DND-41 (cell line): ENCODE measurements at regions not wholly inside any gene's neighbourhood (a gene's known extent, or its start where the extent isn't known, plus 50 kb on each side); places are given as distances from the start of the nearest gene placed in this dataset.

ENCODE experiments used
- ATAC-seq: fragments of 200-7000 bp; cut with Tn5 transposase; 3 replicates; pipeline ENCODE4 v1.9.1; 2021; ENCODE audit warnings: low read depth; ENCODE audit not compliant: insufficient read depth
- DNase-seq: peaks from one replicate; pipeline ENCODE4 v3.0.0-alpha.2; 2020
- H2AFZ ChIP-seq: 2 replicates; pipeline ENCODE4 v1.6.0; 2012; ENCODE audit warnings: low read depth, low read length
- H3K27ac ChIP-seq: 2 replicates; pipeline ENCODE4 v1.5.1; 2012; ENCODE audit warnings: low read length, inconsistent platforms
- H3K27me3 ChIP-seq: fragments of 200-600 bp; sonication (generic); 2 replicates; pipeline ENCODE4 v1.6.0; 2012; ENCODE audit warnings: low read length, mild to moderate bottlenecking, inconsistent platforms; ENCODE audit not compliant: insufficient read depth, poor library complexity
- H3K36me3 ChIP-seq: 2 replicates; pipeline ENCODE4 v1.5.1; 2012; ENCODE audit warnings: low read length, inconsistent platforms; ENCODE audit not compliant: insufficient read depth
- H3K4me1 ChIP-seq: 2 replicates; pipeline ENCODE4 v1.5.1; 2012; ENCODE audit warnings: mild to moderate bottlenecking, low read length; ENCODE audit not compliant: insufficient read depth
- H3K4me2 ChIP-seq: 2 replicates; pipeline ENCODE4 v1.6.0; 2012; ENCODE audit warnings: mild to moderate bottlenecking, moderate library complexity, low read length, inconsistent platforms; ENCODE audit not compliant: insufficient read depth
- H3K4me3 ChIP-seq, 2 experiments: fragments of 200-600 bp in 1 of 2; shearing (Covaris generic) in 1 of 2; 2 replicates each; pipeline ENCODE4 v1.5.1; 2012 to 2016; ENCODE audit warnings: inconsistent platforms in 2 of 2, low read length in 2 of 2, mild to moderate bottlenecking in 2 of 2, low read depth in 1 of 2, moderate library complexity in 1 of 2
- H3K79me2 ChIP-seq: 2 replicates; pipeline ENCODE4 v1.6.0; 2012; ENCODE audit warnings: low read length, inconsistent platforms; ENCODE audit not compliant: insufficient read depth
- H3K9ac ChIP-seq: 2 replicates; pipeline ENCODE4 v1.6.0; 2012; ENCODE audit warnings: low read depth, mild to moderate bottlenecking, inconsistent platforms, low read length, moderate library complexity
- H3K9me3 ChIP-seq: 2 replicates; pipeline ENCODE4 v1.5.1; 2012; ENCODE audit warnings: low read length, moderate library complexity, mild to moderate bottlenecking, inconsistent platforms; ENCODE audit not compliant: insufficient read depth, severe bottlenecking
- H4K20me1 ChIP-seq: 2 replicates; pipeline ENCODE4 v1.6.0; 2012; ENCODE audit warnings: low read length; ENCODE audit not compliant: insufficient read depth
- CTCF ChIP-seq: IDR thresholded peaks from 2 replicates; pipeline ENCODE4 v1.5.1; 2012; ENCODE audit warnings: borderline replicate concordance, low read length, moderate library complexity, mild to moderate bottlenecking; ENCODE audit not compliant: poor library complexity, severe bottlenecking; ENCODE audit errors: extremely low read depth
- EZH2 ChIP-seq: IDR thresholded peaks from 3 replicates; pipeline ENCODE4 v1.6.1; 2012; ENCODE audit warnings: borderline replicate concordance, low read depth, mild to moderate bottlenecking, moderate library complexity, low read length, inconsistent platforms; ENCODE audit not compliant: severe bottlenecking

GRCh38 chr4:124939908-124940307 lies 227.4 kb upstream of the ANKRD50 start:
- Histone ChIP-seq H3K4me2 (no peak overlapping the region), H3K9me3 (no peaks in the 10 kb centered on the region), H2AFZ (no peak overlapping the region), H3K27me3 (no peaks in the 10 kb centered on the region), H3K4me3 (no peak overlapping the region), H4K20me1 (no peaks in the 10 kb centered on the region), H3K27ac (no peak overlapping the region), H3K4me1 (no peaks in the 10 kb centered on the region), H3K36me3 (no peaks in the 10 kb centered on the region), H3K9ac (no peak overlapping the region), H3K79me2 (no peaks in the 10 kb centered on the region)
- no peak for DNase-seq
- no peak for TF ChIP-seq CTCF
- no peak for TF ChIP-seq EZH2
- no peak for ATAC-seq

GRCh38 chr4:124938836-124939235 lies 226.3 kb upstream of the ANKRD50 start:
- TF ChIP-seq CTCF (no peak), EZH2 (no peak)
- Histone ChIP-seq H3K27me3 (no peaks in the 10 kb centered on the region), H3K9ac (no peak overlapping the region), H3K36me3 (no peaks in the 10 kb centered on the region), H3K79me2 (no peaks in the 10 kb centered on the region), H3K4me1 (no peaks in the 10 kb centered on the region), H4K20me1 (no peaks in the 10 kb centered on the region), H3K27ac (no peak overlapping the region), H3K9me3 (no peaks in the 10 kb centered on the region), H3K4me2 (no peak overlapping the region), H3K4me3 (no peak overlapping the region), H2AFZ (no peak overlapping the region)
- DNase-seq: no peak
- no peak for ATAC-seq

DNA sequence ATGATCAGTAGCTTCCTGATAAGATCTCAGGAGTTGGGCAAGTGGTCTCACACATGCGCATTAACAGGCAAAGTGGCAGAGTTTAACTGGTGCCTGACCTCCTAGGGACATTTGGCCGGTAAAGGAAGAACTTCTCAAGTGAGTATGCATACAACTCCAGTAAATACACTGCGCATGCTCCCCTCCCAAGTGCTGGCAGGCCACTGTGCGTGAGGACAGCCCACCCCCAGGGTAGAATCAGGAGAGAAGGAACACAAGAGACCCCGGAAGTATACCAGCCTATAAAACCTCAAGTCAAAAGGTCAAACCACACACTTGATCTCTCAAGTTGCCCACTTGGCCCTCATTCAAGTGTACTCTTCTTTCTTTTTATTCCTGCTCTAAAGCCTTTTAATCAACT lies 225.5 kb upstream of the ANKRD50 start:
- H3K4me3 ChIP-seq: no peak overlapping the region
- H3K79me2 ChIP-seq: no peaks in the 10 kb centered on the region
- no peak overlapping the region for H3K4me2 ChIP-seq
- H3K9me3 ChIP-seq: no peaks in the 10 kb centered on the region
- H4K20me1 ChIP-seq: no peaks in the 10 kb centered on the region
- no peak overlapping the region for H2AFZ ChIP-seq
- no peaks in the 10 kb centered on the region for H3K4me1 ChIP-seq
- TF ChIP-seq EZH2 (no peak), CTCF (no peak)
- no peak overlapping the region for H3K27ac ChIP-seq
- no peak for ATAC-seq
- no peaks in the 10 kb centered on the region for H3K27me3 ChIP-seq
- H3K9ac ChIP-seq: no peak overlapping the region
- H3K36me3 ChIP-seq: no peaks in the 10 kb centered on the region
- DNase-seq: no peak

GRCh38 chr4:124936427-124936826 lies 223.9 kb upstream of the ANKRD50 start:
- no peaks in the 10 kb centered on the region for H3K4me1 ChIP-seq
- no peaks in the 10 kb centered on the region for H3K9me3 ChIP-seq
- no peaks in the 10 kb centered on the region for H4K20me1 ChIP-seq
- no peaks in the 10 kb centered on the region for H3K79me2 ChIP-seq
- ATAC-seq: no peak
- no peak overlapping the region for H3K9ac ChIP-seq
- TF ChIP-seq EZH2 (no peak), CTCF (no peak)
- no peak overlapping the region for H3K27ac ChIP-seq
- no peaks in the 10 kb centered on the region for H3K27me3 ChIP-seq
- no peak for DNase-seq
- no peaks in the 10 kb centered on the region for H3K36me3 ChIP-seq
- no peak overlapping the region for H2AFZ ChIP-seq
- H3K4me3 ChIP-seq: no peak overlapping the region
- H3K4me2 ChIP-seq: no peak overlapping the region
